ENCODE measurements at regions not wholly inside any gene's neighbourhood (a gene's known extent, or its start where the extent isn't known, plus 50 kb on each side); places are given as distances from the start of the nearest gene placed in this dataset.

DNA sequence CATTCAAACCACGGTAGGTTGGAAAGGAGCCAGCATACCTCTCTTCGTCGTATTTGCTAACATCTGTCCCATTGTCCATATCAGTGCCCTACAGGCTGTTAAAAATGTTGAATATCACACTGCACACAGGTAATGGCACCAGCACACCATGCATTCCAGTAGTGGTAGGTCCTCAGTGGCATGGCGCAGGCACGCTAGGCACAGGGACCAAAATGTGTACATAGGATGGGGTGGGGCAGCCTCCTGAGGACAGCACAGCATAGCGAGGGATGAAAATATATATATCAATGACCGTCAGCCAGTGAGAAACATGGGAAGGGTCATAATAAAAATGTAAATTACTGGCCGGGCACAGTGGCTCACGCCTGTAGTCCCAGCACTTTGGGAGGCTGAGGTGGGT is 99.9 kb upstream of the CTBP2 start:
- Histone ChIP-seq H3K4me3 (no peak overlapping the region), H3K4me1 (peaks cover 18% of the 10 kb centered on the region), H3K9me3 (no peaks in the 10 kb centered on the region), H3K27ac (no peak overlapping the region), H3K4me2 (no peak overlapping the region)
- TF ChIP-seq HEYL (CRISPR knock-in tag; IDR thresholded peaks at IDR 0.05) = no peak
- TF ChIP-seq, protein P1, sequence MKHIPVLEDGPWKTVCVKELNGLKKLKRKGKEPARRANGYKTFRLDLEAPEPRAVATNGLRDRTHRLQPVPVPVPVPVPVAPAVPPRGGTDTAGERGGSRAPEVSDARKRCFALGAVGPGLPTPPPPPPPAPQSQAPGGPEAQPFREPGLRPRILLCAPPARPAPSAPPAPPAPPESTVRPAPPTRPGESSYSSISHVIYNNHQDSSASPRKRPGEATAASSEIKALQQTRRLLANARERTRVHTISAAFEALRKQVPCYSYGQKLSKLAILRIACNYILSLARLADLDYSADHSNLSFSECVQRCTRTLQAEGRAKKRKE (CRISPR knock-in tag; IDR thresholded peaks at IDR 0.05; ENCODE audit: low read depth) = no peak
- no peak for TF ChIP-seq MAFK (IDR thresholded peaks at IDR 0.05; ENCODE audit: partially characterized antibody)
- TF ChIP-seq, protein P2, sequence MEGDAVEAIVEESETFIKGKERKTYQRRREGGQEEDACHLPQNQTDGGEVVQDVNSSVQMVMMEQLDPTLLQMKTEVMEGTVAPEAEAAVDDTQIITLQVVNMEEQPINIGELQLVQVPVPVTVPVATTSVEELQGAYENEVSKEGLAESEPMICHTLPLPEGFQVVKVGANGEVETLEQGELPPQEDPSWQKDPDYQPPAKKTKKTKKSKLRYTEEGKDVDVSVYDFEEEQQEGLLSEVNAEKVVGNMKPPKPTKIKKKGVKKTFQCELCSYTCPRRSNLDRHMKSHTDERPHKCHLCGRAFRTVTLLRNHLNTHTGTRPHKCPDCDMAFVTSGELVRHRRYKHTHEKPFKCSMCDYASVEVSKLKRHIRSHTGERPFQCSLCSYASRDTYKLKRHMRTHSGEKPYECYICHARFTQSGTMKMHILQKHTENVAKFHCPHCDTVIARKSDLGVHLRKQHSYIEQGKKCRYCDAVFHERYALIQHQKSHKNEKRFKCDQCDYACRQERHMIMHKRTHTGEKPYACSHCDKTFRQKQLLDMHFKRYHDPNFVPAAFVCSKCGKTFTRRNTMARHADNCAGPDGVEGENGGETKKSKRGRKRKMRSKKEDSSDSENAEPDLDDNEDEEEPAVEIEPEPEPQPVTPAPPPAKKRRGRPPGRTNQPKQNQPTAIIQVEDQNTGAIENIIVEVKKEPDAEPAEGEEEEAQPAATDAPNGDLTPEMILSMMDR (IDR thresholded peaks at IDR 0.05) = no peak
- no peak for TF ChIP-seq ESRRA (IDR thresholded peaks at IDR 0.05; ENCODE audit: borderline replicate concordance, low read length)
- no peak for TF ChIP-seq NFE2L2 (conservative IDR thresholded peaks at IDR 0.05; ENCODE audit: low read length)
- TF ChIP-seq KDM5A (IDR thresholded peaks at IDR 0.05) = no peak
- no peak for TF ChIP-seq MAZ (IDR thresholded peaks at IDR 0.05; ENCODE audit: borderline replicate concordance, low read depth, low read length)
- TF ChIP-seq MYC (IDR thresholded peaks at IDR 0.05; ENCODE audit: borderline replicate concordance, low read length) = no peak
- DNase-seq (ENCODE audit: low read depth in 1 of 2, low spot score in 1 of 2) (no peak), ATAC-seq (no peak), FAIRE-seq (no peak)
- POLR2A ChIA-PET = no interaction called here
- CTCF ChIA-PET = no interaction called here
- 89% methylated on average over 9 of the region's 9 CpGs for WGBS (ENCODE audit: missing lambda C conversion rate)

DNA sequence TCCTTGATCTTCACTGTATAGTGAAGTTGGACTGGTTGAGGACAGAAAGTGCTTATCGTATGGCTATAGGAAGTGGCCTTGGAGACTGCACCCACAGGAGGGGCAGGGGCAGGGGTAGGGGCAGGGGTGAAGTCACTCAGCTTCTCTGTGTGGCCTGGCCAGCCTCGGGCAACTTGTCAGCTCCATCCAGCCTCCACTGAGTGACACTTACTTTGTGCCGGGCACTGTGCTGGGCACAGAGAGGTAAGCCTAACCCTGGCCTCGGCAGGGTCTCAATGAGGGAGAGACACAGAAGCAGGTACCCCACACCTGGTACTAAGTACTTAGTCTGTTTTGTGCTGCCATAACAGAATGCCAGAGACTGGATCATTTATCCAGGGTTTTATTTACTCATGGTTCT is 99.3 kb upstream of the CTBP2 start:
- FAIRE-seq = no peak
- no peak overlapping the region for H3K4me3 ChIP-seq
- H3K9me3 ChIP-seq = no peaks in the 10 kb centered on the region
- ChIA-PET POLR2A (no interaction called here), CTCF (no interaction called here)
- TF ChIP-seq PHF8 (IDR thresholded peaks at IDR 0.05; ENCODE audit: borderline replicate concordance, low read depth) = no peak
- TF ChIP-seq, protein P2 (IDR thresholded peaks at IDR 0.05) = no peak
- TF ChIP-seq ZSCAN20 (CRISPR knock-in tag; IDR thresholded peaks at IDR 0.05) = no peak
- TF ChIP-seq KDM1A (IDR thresholded peaks at IDR 0.05; ENCODE audit: low read depth) = no peak
- no peak for TF ChIP-seq SREBF2 (IDR thresholded peaks at IDR 0.05)
- TF ChIP-seq TFCP2L1 (CRISPR knock-in tag; IDR thresholded peaks at IDR 0.05) = no peak
- TF ChIP-seq, protein P3, sequence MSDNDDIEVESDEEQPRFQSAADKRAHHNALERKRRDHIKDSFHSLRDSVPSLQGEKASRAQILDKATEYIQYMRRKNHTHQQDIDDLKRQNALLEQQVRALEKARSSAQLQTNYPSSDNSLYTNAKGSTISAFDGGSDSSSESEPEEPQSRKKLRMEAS (IDR thresholded peaks at IDR 0.05) = no peak
- no peak for TF ChIP-seq NPAS2 (CRISPR knock-in tag; IDR thresholded peaks at IDR 0.05; ENCODE audit: borderline replicate concordance)
- no peak for TF ChIP-seq GATA3 (IDR thresholded peaks at IDR 0.05; ENCODE audit: borderline replicate concordance)
- no peak for TF ChIP-seq CHD2 (IDR thresholded peaks at IDR 0.05; ENCODE audit: low read length, partially characterized antibody)
- TF ChIP-seq RNF2 (IDR thresholded peaks at IDR 0.05; ENCODE audit: borderline replicate concordance, low read depth) = no peak
- TF ChIP-seq, protein P4, sequence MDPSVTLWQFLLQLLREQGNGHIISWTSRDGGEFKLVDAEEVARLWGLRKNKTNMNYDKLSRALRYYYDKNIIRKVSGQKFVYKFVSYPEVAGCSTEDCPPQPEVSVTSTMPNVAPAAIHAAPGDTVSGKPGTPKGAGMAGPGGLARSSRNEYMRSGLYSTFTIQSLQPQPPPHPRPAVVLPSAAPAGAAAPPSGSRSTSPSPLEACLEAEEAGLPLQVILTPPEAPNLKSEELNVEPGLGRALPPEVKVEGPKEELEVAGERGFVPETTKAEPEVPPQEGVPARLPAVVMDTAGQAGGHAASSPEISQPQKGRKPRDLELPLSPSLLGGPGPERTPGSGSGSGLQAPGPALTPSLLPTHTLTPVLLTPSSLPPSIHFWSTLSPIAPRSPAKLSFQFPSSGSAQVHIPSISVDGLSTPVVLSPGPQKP (IDR thresholded peaks at IDR 0.05; ENCODE audit: low read depth, low read length) = no peak
- TF ChIP-seq EHMT2 (IDR thresholded peaks at IDR 0.05; ENCODE audit: low read depth) = no peak
- TF ChIP-seq HOXB5 (CRISPR knock-in tag; IDR thresholded peaks at IDR 0.05) = no peak
- no peak for TF ChIP-seq MAFK (IDR thresholded peaks at IDR 0.05; ENCODE audit: partially characterized antibody)
- no peak for TF ChIP-seq ZFP36 (IDR thresholded peaks at IDR 0.05; ENCODE audit: borderline replicate concordance, partially characterized antibody)
- TF ChIP-seq SMC3 (IDR thresholded peaks at IDR 0.05) = no peak
- TF ChIP-seq, protein P5, sequence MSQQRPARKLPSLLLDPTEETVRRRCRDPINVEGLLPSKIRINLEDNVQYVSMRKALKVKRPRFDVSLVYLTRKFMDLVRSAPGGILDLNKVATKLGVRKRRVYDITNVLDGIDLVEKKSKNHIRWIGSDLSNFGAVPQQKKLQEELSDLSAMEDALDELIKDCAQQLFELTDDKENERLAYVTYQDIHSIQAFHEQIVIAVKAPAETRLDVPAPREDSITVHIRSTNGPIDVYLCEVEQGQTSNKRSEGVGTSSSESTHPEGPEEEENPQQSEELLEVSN (IDR thresholded peaks at IDR 0.05; ENCODE audit: borderline replicate concordance, low read depth) = no peak
- no peak for TF ChIP-seq ESRRA (IDR thresholded peaks at IDR 0.05; ENCODE audit: borderline replicate concordance, low read length)
- no peak for TF ChIP-seq POLR2A (IDR thresholded peaks at IDR 0.05; ENCODE audit: low read length)
- no peak overlapping the region for H3K27ac ChIP-seq
- DNase-seq (ENCODE audit: low read depth in 1 of 2, low spot score in 1 of 2) = no peak
- ATAC-seq = no peak
- 86% methylated on average over 4 of the region's 4 CpGs for WGBS (ENCODE audit: missing lambda C conversion rate)
- H3K4me1 ChIP-seq = peaks cover 14% of the 10 kb centered on the region
- no peak overlapping the region for H3K4me2 ChIP-seq

Measured in A549 (cell line).